ENCODE measurements at regions not wholly inside any gene's neighbourhood (a gene's known extent, or its start where the extent isn't known, plus 50 kb on each side); places are given as distances from the start of the nearest gene placed in this dataset.

DNA sequence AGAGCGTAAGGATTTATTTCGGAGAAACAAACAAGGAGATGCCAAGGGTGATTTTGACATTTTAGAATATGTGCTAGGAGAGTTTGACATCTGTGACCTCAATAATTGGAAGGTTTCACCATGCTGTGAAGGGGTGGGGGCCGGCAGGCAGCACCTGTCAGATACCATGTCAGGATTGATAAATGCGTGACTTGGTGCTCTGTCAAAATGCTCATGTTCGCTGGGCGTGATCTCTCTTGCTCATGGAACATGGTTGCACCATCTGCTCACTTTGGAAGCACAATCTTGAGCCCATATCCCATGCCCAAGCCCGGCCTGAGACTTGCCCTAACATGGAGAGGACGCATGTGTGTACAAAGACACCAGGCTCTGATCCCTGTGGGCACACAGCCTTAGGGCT is 347.6 kb downstream of the RNF144A start:
- ATAC-seq (ENCODE audit: low read depth) (no peak), DNase-seq (no peak)
- ChIA-PET CTCF (no interaction called here), POLR2A (no interaction called here)
- Mint-ChIP-seq H3K27ac (no peak overlapping the region), H3K9me3 (no peaks in the 10 kb centered on the region), H3K27me3 (no peaks in the 10 kb centered on the region), H3K4me3 (no peak overlapping the region), H3K36me3 (ENCODE audit: low read depth) (no peaks in the 10 kb centered on the region), H3K4me1 (no peaks in the 10 kb centered on the region)
- TF ChIP-seq, protein P1, sequence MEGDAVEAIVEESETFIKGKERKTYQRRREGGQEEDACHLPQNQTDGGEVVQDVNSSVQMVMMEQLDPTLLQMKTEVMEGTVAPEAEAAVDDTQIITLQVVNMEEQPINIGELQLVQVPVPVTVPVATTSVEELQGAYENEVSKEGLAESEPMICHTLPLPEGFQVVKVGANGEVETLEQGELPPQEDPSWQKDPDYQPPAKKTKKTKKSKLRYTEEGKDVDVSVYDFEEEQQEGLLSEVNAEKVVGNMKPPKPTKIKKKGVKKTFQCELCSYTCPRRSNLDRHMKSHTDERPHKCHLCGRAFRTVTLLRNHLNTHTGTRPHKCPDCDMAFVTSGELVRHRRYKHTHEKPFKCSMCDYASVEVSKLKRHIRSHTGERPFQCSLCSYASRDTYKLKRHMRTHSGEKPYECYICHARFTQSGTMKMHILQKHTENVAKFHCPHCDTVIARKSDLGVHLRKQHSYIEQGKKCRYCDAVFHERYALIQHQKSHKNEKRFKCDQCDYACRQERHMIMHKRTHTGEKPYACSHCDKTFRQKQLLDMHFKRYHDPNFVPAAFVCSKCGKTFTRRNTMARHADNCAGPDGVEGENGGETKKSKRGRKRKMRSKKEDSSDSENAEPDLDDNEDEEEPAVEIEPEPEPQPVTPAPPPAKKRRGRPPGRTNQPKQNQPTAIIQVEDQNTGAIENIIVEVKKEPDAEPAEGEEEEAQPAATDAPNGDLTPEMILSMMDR (IDR thresholded peaks at IDR 0.05): no peak
- intact Hi-C loops (cut with micrococcal nuclease): no loop called here

DNA sequence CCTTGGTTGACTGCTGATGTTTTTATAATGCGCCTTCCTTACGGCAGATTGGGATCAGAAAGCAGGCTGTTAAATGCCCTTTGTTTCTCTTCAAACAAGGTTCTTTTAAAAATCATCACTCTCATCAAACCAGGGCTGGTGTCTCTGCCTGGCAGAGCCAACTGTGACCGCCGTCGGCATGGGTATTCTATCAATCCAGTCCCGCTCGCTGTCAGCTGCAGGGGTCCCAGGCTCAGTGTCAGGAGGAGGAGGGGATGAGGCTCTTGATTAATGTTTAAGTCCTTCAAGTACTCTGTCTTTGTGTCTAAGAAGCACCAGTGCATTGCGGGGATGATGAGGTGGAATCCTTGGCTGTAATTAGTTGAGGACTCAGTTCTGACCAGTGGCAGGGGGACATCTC is 348.1 kb downstream of the RNF144A start:
- DNase-seq: no peak
- ChIA-PET CTCF (no interaction called here), POLR2A (no interaction called here)
- Mint-ChIP-seq H3K27me3 (no peaks in the 10 kb centered on the region), H3K36me3 (ENCODE audit: low read depth) (no peaks in the 10 kb centered on the region), H3K9me3 (no peaks in the 10 kb centered on the region), H3K27ac (no peak overlapping the region), H3K4me3 (no peak overlapping the region), H3K4me1 (no peaks in the 10 kb centered on the region)
- intact Hi-C loops (cut with micrococcal nuclease): no loop called here
- ATAC-seq (ENCODE audit: low read depth): no peak
- TF ChIP-seq, protein P1 (IDR thresholded peaks at IDR 0.05): no peak

DNA sequence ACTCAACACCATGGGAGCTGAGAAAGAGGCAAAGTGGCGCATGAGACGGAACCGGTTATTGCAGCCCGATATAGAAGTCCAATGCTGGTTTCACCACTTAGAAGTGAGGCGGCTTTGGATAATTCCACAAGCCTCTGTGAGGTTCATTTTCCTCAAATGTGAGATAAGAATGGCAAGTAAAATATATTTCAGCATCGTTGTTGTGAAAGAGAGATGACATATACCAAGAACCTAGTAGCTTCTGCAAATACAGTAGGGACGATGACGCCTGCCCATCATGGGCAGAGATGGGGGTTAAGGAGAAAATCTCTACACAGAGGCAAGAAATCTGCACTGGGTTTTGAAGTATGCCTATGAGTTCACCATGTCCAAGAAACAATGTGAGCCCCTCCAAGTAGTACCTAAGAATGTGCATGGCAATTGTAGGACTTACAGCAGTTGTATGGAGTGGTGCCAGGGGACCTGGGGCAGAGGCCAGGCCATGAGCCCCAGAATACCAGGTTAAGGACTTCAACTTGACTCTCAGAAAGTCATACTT is 352.0 kb downstream of the RNF144A start:
- Mint-ChIP-seq H3K27ac (no peak overlapping the region), H3K27me3 (no peaks in the 10 kb centered on the region), H3K36me3 (ENCODE audit: low read depth) (no peaks in the 10 kb centered on the region), H3K4me1 (no peaks in the 10 kb centered on the region), H3K9me3 (no peaks in the 10 kb centered on the region), H3K4me3 (no peak overlapping the region)
- no peak for DNase-seq
- no peak for ATAC-seq (ENCODE audit: low read depth)
- intact Hi-C loops (cut with micrococcal nuclease): no loop called here
- TF ChIP-seq, protein P1 (IDR thresholded peaks at IDR 0.05): no peak
- ChIA-PET CTCF (no interaction called here), POLR2A (no interaction called here)

DNA sequence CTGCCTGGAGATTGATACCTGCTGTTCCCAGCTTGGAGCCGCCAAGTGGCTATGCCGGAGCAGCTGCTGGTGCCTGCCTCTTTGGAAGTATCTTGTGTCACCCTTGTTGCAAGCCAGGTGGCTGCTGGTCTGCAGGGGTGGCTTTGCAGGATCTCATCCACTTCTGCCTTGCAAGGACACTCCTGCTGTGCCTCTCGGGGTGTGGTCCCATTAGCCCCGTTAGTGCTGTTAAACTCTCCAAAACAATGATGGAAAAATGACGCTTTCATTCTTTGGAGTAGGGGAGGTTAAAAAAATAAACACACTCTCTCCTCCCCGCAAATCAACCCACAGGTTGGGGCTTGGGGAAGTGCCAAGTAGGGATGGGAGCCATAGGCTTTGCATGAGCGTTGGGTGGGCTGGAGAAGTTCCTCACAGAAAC is 352.8 kb downstream of the RNF144A start:
- CTCF ChIA-PET: no interaction called here

DNA sequence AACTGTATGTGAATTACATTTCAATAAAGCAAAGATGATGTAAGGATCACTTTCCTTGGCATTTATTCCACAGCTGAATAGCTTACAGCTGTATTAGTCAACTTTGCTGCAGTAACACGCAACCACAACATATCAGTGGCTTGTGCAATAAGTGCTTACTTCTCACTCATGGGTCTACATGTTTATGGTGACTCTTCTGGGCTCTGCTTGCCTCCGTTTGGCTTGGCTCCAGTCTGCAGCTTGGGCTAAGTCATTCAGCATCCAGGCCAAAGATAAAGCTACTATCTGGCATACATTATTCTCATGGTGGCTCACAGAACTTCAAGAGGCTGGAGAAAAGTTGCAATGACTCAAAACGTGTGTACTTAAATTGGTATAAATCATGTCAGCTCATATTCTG is 355.0 kb downstream of the RNF144A start:
- Mint-ChIP-seq H3K36me3 (ENCODE audit: low read depth) (no peaks in the 10 kb centered on the region), H3K9me3 (no peaks in the 10 kb centered on the region), H3K27ac (no peak overlapping the region), H3K27me3 (no peaks in the 10 kb centered on the region), H3K4me1 (no peaks in the 10 kb centered on the region), H3K4me3 (no peak overlapping the region)
- ChIA-PET CTCF (no interaction called here), POLR2A (no interaction called here)
- intact Hi-C loops (cut with micrococcal nuclease): no loop called here
- ATAC-seq (ENCODE audit: low read depth): no peak
- no peak for DNase-seq
- TF ChIP-seq, protein P1 (IDR thresholded peaks at IDR 0.05): no peak

More for the DNA sequence above, 352.8 kb downstream of the RNF144A start:
- Mint-ChIP-seq H3K27ac (no peak overlapping the region), H3K9me3 (no peaks in the 10 kb centered on the region), H3K4me3 (no peak overlapping the region), H3K4me1 (no peaks in the 10 kb centered on the region), H3K27me3 (no peaks in the 10 kb centered on the region), H3K36me3 (ENCODE audit: low read depth) (no peaks in the 10 kb centered on the region)
- no peak for DNase-seq
- ATAC-seq (ENCODE audit: low read depth): no peak
- intact Hi-C loops (cut with micrococcal nuclease): no loop called here
- POLR2A ChIA-PET: no interaction called here
- TF ChIP-seq, protein P1 (IDR thresholded peaks at IDR 0.05): no peak

Data from activated B cell treated with CpG ODN at 0.5 μM for 24 hours (primary cell).